ENCODE measurements at regions not wholly inside any gene's neighbourhood (a gene's known extent, or its start where the extent isn't known, plus 50 kb on each side); places are given as distances from the start of the nearest gene placed in this dataset.

- TF ChIP-seq POLR2A (IDR thresholded peaks at IDR 0.05) = no peak
- TF ChIP-seq POLR2AphosphoS5 (IDR thresholded peaks at IDR 0.05) = no peak
- Histone ChIP-seq H3K36me3 (no peaks in the 10 kb centered on the region), H3K4me3 (no peak overlapping the region), H3K27ac (no peak overlapping the region), H3K4me1 (no peaks in the 10 kb centered on the region), H3K27me3 (no peaks in the 10 kb centered on the region), H3K9me3 (no peaks in the 10 kb centered on the region)
- DNase-seq (no peak), ATAC-seq (ENCODE audit: low FRiP score in 2 of 2) (no peak)
- 84 to 91% methylated on average over 12 to 15 of the region's 15 CpGs for WGBS, 2 donors
These were observed 106.6 kb upstream of the TNS3 start for GRCh38 chr7:47688311-47689100.

GRCh38 chr7:47685712-47686376, 103.9 kb upstream of the TNS3 start:
- no peak for DNase-seq
- H3K27ac ChIP-seq = no peak overlapping the region
- ATAC-seq (ENCODE audit: low FRiP score in 2 of 2) = no peak
- no peaks in the 10 kb centered on the region for H3K4me1 ChIP-seq
- no peak for TF ChIP-seq POLR2AphosphoS5 (IDR thresholded peaks at IDR 0.05)
- TF ChIP-seq POLR2A (IDR thresholded peaks at IDR 0.05) = no peak
- no peak for TF ChIP-seq EP300 (IDR thresholded peaks at IDR 0.05)
- no peak for TF ChIP-seq CTCF (IDR thresholded peaks at IDR 0.05)
- no peaks in the 10 kb centered on the region for H3K27me3 ChIP-seq
- no peaks in the 10 kb centered on the region for H3K36me3 ChIP-seq
- 88 to 96% methylated on average over 5 of the region's 5 CpGs for WGBS, 2 donors
- H3K4me3 ChIP-seq = no peak overlapping the region
- no peaks in the 10 kb centered on the region for H3K9me3 ChIP-seq

- Histone ChIP-seq H3K27ac (no peak overlapping the region), H3K27me3 (no peaks in the 10 kb centered on the region), H3K9me3 (no peaks in the 10 kb centered on the region), H3K4me3 (no peak overlapping the region), H3K4me1 (no peaks in the 10 kb centered on the region), H3K36me3 (no peaks in the 10 kb centered on the region)
- no peak for ATAC-seq (ENCODE audit: low FRiP score in 2 of 2)
- TF ChIP-seq CTCF (IDR thresholded peaks at IDR 0.05) (no peak), EP300 (IDR thresholded peaks at IDR 0.05) (no peak), POLR2A (IDR thresholded peaks at IDR 0.05) (no peak), POLR2AphosphoS5 (IDR thresholded peaks at IDR 0.05) (no peak)
- DNase-seq = no peak
- WGBS, 2 donors = 90 to 92% methylated on average over 3 of the region's 3 CpGs
These were observed 103.2 kb upstream of the TNS3 start for GRCh38 chr7:47685151-47685550.

DNA sequence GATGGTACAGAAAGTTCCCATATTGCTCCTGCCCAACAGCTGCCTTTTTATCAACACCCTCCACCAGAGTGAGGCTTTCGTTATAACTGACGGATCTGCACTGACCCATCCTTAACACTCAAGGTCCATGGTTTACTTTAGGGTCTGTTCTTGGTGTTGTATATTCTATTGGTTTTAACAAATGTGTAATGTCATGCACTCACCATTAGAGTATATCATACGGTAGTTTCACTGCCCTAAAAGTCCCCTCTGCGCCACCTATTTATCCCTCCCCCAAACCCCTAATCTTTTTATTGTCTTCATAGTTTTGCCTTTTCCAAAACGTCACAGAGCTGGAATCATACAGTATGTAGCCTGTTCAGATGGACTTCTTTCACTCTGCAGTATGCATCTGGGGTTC, 102.8 kb upstream of the TNS3 start:
- Histone ChIP-seq H3K9me3 (no peaks in the 10 kb centered on the region), H3K27ac (no peak overlapping the region), H3K27me3 (no peaks in the 10 kb centered on the region), H3K36me3 (no peaks in the 10 kb centered on the region), H3K4me1 (no peaks in the 10 kb centered on the region), H3K4me3 (no peak overlapping the region)
- no peak for ATAC-seq (ENCODE audit: low FRiP score in 2 of 2)
- DNase-seq = no peak
- TF ChIP-seq EP300 (IDR thresholded peaks at IDR 0.05) = no peak
- TF ChIP-seq POLR2AphosphoS5 (IDR thresholded peaks at IDR 0.05) = no peak
- TF ChIP-seq CTCF (IDR thresholded peaks at IDR 0.05) = no peak
- no peak for TF ChIP-seq POLR2A (IDR thresholded peaks at IDR 0.05)
- WGBS, 2 donors = 86% methylated on average over 5 of the region's 5 CpGs

DNA sequence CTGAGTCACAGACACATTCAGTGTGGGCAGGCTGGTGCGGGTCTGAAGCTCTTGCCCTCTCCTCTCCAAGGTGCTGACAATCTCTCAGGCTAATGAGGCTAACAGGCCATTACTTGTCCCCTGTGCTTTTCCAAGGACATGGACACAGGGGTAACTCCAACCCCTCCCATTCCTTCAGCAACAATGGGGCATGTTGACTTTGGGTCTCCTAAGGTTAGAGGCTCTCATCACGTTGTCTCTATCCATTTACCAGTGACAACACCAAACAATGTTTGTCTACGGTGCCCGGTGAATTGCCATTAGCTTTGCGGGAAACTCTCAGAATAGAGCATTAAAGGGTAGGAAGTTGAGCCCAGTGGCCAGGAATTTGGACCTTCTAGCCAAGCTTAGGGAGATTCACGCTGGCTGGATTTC, 101.6 kb upstream of the TNS3 start:
- Histone ChIP-seq H3K36me3 (no peaks in the 10 kb centered on the region), H3K27me3 (no peaks in the 10 kb centered on the region), H3K4me1 (no peaks in the 10 kb centered on the region), H3K9me3 (no peaks in the 10 kb centered on the region), H3K4me3 (no peak overlapping the region), H3K27ac (no peak overlapping the region)
- DNase-seq (no peak), ATAC-seq (ENCODE audit: low FRiP score in 2 of 2) (no peak)
- 87 to 93% methylated on average over 5 to 6 of the region's 6 CpGs for WGBS, 2 donors
- TF ChIP-seq CTCF (IDR thresholded peaks at IDR 0.05) = no peak
- no peak for TF ChIP-seq POLR2A (IDR thresholded peaks at IDR 0.05)
- no peak for TF ChIP-seq EP300 (IDR thresholded peaks at IDR 0.05)
- TF ChIP-seq POLR2AphosphoS5 (IDR thresholded peaks at IDR 0.05) = no peak
